SH-SY5Y (cell line): ENCODE measurements at regions not wholly inside any gene's neighbourhood (a gene's known extent, or its start where the extent isn't known, plus 50 kb on each side); places are given as distances from the start of the nearest gene placed in this dataset.

Source experiments
- GATA2 ChIP-seq: IDR thresholded peaks from 2 replicates; pipeline ENCODE4 v1.6.1; 2011; ENCODE audit warnings: mild to moderate bottlenecking, low read depth, low read length
- GATA3 ChIP-seq: IDR thresholded peaks from 2 replicates; pipeline ENCODE4 v1.6.1; 2011; ENCODE audit warnings: low read depth, mild to moderate bottlenecking, low read length, moderate library complexity

DNA sequence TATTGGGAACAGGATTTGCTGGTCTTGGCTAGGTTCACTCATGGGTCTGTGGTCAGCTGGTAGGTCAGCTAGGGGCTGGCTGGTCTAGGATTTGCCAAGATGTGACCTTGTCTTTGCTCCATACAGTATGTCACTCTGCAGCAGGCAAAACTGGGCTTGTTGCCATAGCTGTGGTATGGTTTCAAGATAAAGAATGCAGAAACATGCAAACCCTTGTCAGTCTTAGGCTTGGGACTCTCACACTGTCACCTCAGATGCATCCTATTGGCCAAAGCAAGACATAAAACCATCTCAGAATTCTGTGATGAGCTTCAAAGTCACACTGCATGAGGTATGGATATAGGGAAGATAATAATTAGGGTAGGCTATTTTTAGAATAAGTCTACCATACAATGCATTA, 66.6 kb upstream of the TBC1D5 start:
- no peak for TF ChIP-seq GATA2
- TF ChIP-seq GATA3 = no peak
